ENCODE measurements at regions not wholly inside any gene's neighbourhood (a gene's known extent, or its start where the extent isn't known, plus 50 kb on each side); places are given as distances from the start of the nearest gene placed in this dataset.

DNA sequence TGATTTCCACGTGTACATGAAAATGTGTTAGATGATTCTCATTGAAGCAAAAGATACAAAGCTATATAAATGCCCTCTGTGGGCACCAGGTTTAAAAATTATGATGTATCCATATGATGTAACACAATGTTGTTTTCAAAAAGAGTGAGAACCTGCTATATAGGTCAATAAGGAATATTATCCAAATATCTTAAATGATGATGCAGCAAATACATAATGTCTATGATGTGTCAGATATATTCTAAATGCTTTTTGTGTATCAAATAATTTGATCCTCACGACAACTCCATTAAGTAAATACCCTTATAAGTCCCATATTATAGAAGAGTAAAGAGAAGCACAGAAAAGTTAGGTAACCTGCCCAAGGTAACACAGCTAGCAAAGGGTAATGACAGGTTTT, 393.0 kb upstream of the DCN start:
- TF ChIP-seq, protein P1, sequence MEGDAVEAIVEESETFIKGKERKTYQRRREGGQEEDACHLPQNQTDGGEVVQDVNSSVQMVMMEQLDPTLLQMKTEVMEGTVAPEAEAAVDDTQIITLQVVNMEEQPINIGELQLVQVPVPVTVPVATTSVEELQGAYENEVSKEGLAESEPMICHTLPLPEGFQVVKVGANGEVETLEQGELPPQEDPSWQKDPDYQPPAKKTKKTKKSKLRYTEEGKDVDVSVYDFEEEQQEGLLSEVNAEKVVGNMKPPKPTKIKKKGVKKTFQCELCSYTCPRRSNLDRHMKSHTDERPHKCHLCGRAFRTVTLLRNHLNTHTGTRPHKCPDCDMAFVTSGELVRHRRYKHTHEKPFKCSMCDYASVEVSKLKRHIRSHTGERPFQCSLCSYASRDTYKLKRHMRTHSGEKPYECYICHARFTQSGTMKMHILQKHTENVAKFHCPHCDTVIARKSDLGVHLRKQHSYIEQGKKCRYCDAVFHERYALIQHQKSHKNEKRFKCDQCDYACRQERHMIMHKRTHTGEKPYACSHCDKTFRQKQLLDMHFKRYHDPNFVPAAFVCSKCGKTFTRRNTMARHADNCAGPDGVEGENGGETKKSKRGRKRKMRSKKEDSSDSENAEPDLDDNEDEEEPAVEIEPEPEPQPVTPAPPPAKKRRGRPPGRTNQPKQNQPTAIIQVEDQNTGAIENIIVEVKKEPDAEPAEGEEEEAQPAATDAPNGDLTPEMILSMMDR (IDR thresholded peaks at IDR 0.05), result no peak

- TF ChIP-seq, protein P1 (IDR thresholded peaks at IDR 0.05), result no peak
These were observed 392.4 kb upstream of the DCN start for GRCh38 chr12:91574975-91575374.

- TF ChIP-seq, protein P1 (IDR thresholded peaks at IDR 0.05), result no peak
These were observed 391.8 kb upstream of the DCN start for GRCh38 chr12:91574391-91574790.

- TF ChIP-seq, protein P1 (IDR thresholded peaks at IDR 0.05), result no peak
These were observed 390.3 kb upstream of the DCN start for GRCh38 chr12:91572869-91573268.

GRCh38 chr12:91567100-91567485, 384.5 kb upstream of the DCN start:
- TF ChIP-seq, protein P1 (IDR thresholded peaks at IDR 0.05), result no peak

DNA sequence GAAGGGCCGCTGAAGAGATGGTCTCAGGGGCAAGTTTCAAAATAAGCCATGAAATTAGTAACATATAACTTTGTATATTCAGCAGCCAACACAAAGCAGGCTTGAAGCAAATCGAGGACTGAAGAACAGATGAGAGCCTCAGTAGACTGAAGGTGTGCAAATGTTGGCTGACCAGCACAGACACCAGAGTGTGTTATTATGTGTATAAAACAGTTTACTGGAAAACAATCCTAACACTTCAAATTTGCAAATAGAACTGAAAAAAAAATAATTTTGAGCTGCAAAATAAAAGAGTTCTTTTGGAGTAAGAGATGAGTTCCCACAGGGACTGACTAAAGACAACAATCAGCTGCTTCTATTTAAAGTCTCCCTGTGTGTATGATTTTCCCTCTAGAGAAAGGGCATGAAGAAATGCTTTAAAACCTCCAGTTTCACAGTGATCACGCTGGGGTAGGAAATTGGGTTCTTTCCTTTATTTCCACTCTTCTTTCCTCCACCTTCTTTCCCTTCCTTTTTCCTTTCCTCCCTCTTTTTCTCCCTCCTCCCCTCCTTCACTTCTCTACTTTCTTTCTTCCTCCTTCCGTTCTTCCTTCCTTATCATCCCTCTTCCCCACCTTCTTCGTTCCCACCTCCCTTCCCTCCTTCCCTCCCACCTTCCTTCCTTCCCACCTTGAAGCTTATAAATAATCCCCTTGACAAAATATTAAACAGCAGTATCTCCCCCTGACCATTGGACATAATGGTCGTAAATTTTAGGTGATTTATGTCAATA, 383.9 kb upstream of the DCN start:
- TF ChIP-seq, protein P1 (IDR thresholded peaks at IDR 0.05), result no peak

DNA sequence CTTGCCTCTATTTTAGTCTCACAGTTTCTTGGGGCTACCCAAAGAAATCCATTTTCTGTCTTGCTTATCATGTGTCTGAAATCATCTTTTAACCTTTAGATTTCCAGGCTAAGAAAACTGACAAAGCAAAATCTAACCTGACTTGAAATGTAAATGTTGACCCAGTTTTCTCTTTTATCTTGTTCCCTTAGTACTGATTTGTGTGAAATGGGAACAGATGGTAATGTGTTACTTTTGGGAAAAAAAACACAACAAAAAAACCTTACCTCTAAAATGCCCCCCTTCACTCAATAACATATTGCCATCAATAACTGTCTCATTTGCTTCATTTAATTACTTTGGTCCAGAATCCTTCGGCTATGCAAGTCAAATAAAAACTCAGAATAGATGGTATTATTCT, 383.2 kb upstream of the DCN start:
- TF ChIP-seq, protein P1 (IDR thresholded peaks at IDR 0.05), result no peak

DNA sequence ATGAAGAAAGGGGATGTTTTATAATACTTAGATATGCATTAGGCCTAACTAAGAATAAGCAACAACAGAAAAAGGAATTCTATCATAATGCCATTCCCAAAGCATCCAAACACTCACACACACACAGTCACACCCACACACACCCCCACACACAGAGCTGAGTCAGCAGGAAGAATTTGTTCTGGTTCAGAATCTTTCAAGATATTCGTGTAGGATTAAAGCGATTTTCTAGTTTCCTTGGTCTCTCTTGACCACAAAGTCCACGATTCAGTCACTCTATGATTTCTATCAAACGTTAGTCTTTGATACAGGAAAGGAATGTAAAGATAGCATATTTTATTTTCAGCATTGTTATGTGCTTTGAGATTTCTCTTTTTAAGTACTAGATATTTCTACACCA, 382.6 kb upstream of the DCN start:
- TF ChIP-seq, protein P1 (IDR thresholded peaks at IDR 0.05), result no peak
